GM18499 (cell line): ENCODE measurements at regions not wholly inside any gene's neighbourhood (a gene's known extent, or its start where the extent isn't known, plus 50 kb on each side); places are given as distances from the start of the nearest gene placed in this dataset.
"Not testable (repeated sequence)": the region's sequence is repeated elsewhere in the genome, so short reads cannot be mapped to it uniquely, and the experiment has no call there.

Experiments used
- ATAC-seq: cut with Tn5 transposase; IDR thresholded peaks from one replicate; pipeline ENCODE4 v1.9.1; 2021; ENCODE audit warnings: moderate number of reproducible peaks; ENCODE audit not compliant: insufficient read depth, unreplicated experiment

- no peak for ATAC-seq
These were observed 239.7 kb upstream of the ERCC4 start for GRCh38 chr16:13680021-13680889.

- ATAC-seq = no peak
These were observed 235.0 kb upstream of the ERCC4 start for GRCh38 chr16:13684819-13685563.

DNA sequence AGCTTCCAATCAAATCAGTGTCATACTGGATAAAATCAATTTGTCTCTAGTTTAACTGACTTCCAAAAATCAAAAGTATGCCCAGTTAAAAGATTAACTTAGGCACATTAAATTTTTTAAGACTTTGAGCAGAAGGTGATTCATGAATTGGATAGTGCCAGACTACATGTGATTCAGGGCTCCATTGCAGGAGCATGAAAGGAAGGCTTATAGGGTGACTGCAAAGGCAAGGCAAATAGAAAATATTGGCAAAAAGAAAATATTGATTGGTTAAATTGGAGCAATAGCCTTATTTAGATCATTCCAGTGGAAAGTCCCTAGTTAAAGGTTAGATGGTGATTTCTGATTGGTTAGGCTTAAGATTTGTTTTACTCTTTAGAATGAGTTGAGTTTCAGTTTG, 223.9 kb upstream of the ERCC4 start:
- ATAC-seq = no peak

GRCh38 chr16:13697013-13697412, 222.9 kb upstream of the ERCC4 start:
- no peak for ATAC-seq

DNA sequence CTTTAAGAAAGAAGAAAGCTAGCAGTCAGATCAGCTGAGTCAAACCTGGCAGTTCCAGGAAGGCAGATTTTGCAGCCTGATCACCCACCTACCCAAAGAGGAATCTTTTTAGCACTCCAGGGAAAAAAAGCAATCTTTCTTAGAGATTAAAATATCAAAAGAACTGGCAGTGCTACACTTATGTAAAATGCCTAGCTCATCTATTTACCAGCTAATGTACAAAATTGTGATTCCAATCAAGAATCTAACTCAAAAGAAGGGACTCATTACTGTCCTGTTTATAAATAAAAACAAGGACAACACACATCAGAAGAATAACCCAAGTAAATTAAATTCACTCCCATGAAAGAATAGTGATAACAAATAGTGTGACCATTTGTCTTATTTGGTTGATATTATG, 222.4 kb upstream of the ERCC4 start:
- no peak for ATAC-seq

GRCh38 chr16:13702614-13703013, 217.3 kb upstream of the ERCC4 start:
- ATAC-seq = no peak

- no peak for ATAC-seq
These were observed 211.4 kb upstream of the ERCC4 start for GRCh38 chr16:13708347-13709120.

GRCh38 chr16:13718748-13719147, 201.2 kb upstream of the ERCC4 start:
- no peak for ATAC-seq

- no peak for ATAC-seq
These were observed 192.0 kb upstream of the ERCC4 start for GRCh38 chr16:13727943-13728342.

DNA sequence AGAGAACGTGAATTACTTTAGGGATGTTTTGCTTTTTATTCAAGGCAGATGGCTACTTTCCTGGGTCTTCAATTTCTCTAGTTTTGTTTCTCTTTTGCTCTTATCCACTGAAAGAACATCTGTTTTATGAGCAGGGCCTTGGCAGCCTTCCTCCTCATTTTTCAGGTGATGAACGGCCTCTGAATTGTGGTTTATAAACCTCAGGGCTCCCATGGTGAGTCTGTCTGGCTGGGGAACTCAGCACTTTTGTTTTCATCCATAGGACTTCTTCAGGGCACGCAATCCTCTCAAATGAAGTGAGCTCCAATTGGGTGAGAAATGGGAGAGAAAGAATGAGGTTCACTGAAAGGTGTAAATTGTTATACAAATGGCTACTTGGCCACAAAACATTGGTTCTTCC, 186.4 kb upstream of the ERCC4 start:
- no peak for ATAC-seq

- ATAC-seq = not testable (repeated sequence)
These were observed 180.2 kb upstream of the ERCC4 start for GRCh38 chr16:13739621-13740373.

DNA sequence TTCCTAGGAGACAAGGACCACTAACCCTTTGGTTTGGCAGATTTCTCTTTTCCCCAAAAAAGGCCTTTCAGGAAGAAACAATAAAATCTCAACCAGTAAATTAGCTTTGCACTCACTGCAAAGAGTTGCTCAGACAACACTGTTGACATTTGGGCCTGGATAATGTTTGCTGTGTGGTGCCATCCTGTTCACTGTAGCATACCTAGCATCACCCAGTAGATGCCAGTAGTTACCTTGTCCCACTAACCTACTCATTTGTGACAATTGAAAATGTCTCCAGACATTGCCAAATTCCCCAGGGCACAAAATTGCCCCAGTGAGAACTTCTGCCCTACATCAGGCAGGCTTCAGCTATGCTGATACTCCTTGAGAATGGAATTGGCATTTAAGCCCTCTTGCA, 177.0 kb upstream of the ERCC4 start:
- no peak for ATAC-seq

GRCh38 chr16:13743571-13743970, 176.4 kb upstream of the ERCC4 start:
- ATAC-seq = no peak

DNA sequence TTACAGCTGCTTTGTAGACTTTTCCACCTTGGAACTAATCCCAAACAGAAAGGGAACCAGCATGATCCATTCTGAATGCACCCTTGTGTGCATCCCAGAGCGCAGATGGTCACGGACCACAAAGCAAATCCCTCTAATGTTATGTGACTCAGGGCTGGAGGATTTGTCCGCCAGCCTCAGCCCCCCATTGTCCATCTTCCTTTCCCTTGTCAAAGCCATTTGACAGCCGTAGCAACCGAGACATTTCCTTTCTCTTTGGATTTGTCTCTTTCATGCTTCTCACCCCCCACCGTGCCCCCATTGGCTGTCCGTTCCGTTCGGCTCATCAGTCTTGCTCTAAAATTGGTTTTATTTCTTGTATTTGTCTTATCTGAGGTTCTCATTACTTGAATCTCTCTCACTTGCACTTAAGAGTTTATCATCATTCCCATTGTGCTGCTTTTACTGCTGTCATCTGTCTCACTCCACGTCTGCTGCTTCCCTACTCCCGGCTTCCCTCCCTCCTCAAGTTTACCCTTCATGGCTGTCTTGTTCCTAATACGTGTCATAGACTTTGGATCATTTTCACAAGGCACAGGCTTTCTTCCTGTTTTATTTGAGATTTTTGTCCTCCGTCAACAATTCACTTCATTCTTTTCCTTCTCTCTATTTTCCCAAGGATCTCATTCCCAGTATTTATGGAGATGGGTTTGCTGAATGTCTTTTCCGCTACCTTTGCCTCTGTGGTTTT, 163.4 kb upstream of the ERCC4 start:
- no peak for ATAC-seq

GRCh38 chr16:13766334-13766733, 153.6 kb upstream of the ERCC4 start:
- no peak for ATAC-seq

- ATAC-seq = no peak
These were observed 152.7 kb upstream of the ERCC4 start for GRCh38 chr16:13767215-13767614.

DNA sequence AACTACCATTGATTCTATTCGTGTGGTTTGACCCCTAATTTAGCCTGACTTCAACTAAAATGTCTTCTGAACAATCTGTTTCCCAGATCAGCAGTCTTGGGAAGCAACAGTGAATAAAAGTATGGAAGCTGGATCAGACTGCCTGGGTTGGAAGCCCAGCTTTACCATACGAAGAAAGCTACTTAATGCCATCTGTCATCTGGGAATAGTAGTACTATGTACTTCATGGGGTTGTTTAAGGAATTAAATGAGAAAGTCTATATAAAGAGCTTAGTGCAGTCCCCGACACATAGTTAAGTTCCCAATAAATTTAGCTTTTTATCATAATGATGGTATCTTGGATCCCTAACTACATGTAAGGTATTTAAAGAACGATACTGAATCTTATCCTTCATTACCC, 151.5 kb upstream of the ERCC4 start:
- ATAC-seq = no peak

GRCh38 chr16:13770436-13770835, 149.5 kb upstream of the ERCC4 start:
- ATAC-seq = no peak

DNA sequence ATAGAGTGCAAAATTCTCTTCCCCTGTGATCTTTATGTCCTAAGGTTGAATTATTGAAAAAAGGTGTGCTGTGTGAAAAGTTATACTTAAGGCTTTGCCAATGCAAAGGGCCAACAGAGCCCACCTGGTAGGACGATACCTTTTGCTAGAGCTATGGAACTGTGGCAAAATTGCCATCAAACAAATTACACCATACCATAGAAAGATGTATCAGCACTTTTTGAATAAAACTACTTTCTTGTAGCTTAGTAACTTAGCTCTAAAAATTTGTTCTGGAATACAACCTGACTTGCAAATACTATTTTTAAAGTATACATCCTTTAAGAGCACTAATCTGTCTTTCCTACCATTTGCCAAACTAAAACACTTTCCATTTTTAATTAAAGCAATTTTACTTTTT, 147.2 kb upstream of the ERCC4 start:
- ATAC-seq = no peak

- ATAC-seq = no peak
These were observed 140.3 kb upstream of the ERCC4 start for GRCh38 chr16:13779676-13780075.
